GM12878 (cell line): ENCODE measurements at regions not wholly inside any gene's neighbourhood (a gene's known extent, or its start where the extent isn't known, plus 50 kb on each side); places are given as distances from the start of the nearest gene placed in this dataset.

Experiments used
- ATAC-seq: fragments of 200-7000 bp; cut with Tn5 transposase; 3 replicates; pipeline ENCODE4 v1.9.1; 2020; ENCODE audit warnings: mild to moderate bottlenecking, moderate library complexity
- BruUV-seq: library from RNA; stranded (reverse); fragments of 400-500 nt; replicated peaks from 2 replicates; lab custom pipeline; 2021; lab: Mats Ljungman, UMichigan
- CTCF ChIA-PET: fragments of 300-600 bp; sonication (Branson Sonifier 250); formaldehyde crosslinking; extraction: SDS; loops from one replicate; lab custom pipeline; 2021; ENCODE audit warnings: inconsistent platforms; lab: Yijun Ruan, JAX
- POLR2A ChIA-PET: fragments of 350-600 bp; formaldehyde crosslinking; extraction: SDS; loops from one replicate; lab custom pipeline; 2021; ENCODE audit warnings: inconsistent platforms; lab: Charles Lee
- RAD21 ChIA-PET: fragments of 300-600 bp; sonication (Branson Sonifier 250); formaldehyde crosslinking; loops from one replicate; lab custom pipeline; 2023; ENCODE audit warnings: antibody characterized with exemption; ENCODE audit not compliant: unreplicated experiment; lab: Charles Lee
- SMC1A ChIA-PET: fragments of 300-600 bp; sonication (Branson Sonifier 250); formaldehyde crosslinking; loops from one replicate; lab custom pipeline; 2023; ENCODE audit not compliant: unreplicated experiment, uncharacterized antibody; lab: Charles Lee
- DNase-seq: peaks from one replicate; pipeline ENCODE4 v3.0.0-alpha.2; 2011; ENCODE audit warnings: low read depth, low spot score
- FAIRE-seq: peaks from 3 replicates; lab custom pipeline; 2011; peaks lifted over from hg19 to GRCh38; lab: Jason Lieb, UNC
- H2AFZ ChIP-seq: 2 replicates; pipeline ENCODE4 v1.6.0; 2011; ENCODE audit warnings: low read depth, low read length, control low read depth; ENCODE audit not compliant: control insufficient read depth
- H3K27ac ChIP-seq: 2 replicates; pipeline ENCODE4 v1.5.1; 2011; ENCODE audit warnings: control low read depth; ENCODE audit not compliant: control insufficient read depth, insufficient read depth
- H3K27me3 ChIP-seq, 2 experiments: replicated peaks in 1 of 2; 2 replicates each; pipeline versions ENCODE4 v1.6.0 to v1.6.1; 2011; ENCODE audit warnings: low read length in 1 of 2; ENCODE audit not compliant: control insufficient read depth in 2 of 2, insufficient read depth in 2 of 2
- H3K36me3 ChIP-seq, 2 experiments: 2 replicates each; pipeline ENCODE4 v1.5.1; 2011; ENCODE audit warnings: low read length in 1 of 2; ENCODE audit not compliant: control insufficient read depth in 2 of 2, insufficient read depth in 2 of 2
- H3K4me1 ChIP-seq: 2 replicates; pipeline ENCODE4 v1.6.1; 2011; ENCODE audit warnings: mild to moderate bottlenecking, low read length, moderate library complexity, mixed read lengths; ENCODE audit not compliant: control insufficient read depth, insufficient read depth
- H3K4me2 ChIP-seq: 2 replicates; pipeline ENCODE4 v1.6.0; 2011; ENCODE audit warnings: control low read depth; ENCODE audit not compliant: control insufficient read depth, insufficient read depth
- H3K4me3 ChIP-seq: fragments of 200-600 bp; sonication (generic); 2 replicates; pipeline ENCODE4 v1.5.1; 2016
- H3K79me2 ChIP-seq: 2 replicates; pipeline ENCODE4 v1.6.0; 2011; ENCODE audit warnings: low read length; ENCODE audit not compliant: control insufficient read depth, insufficient read depth
- H3K9ac ChIP-seq: 2 replicates; pipeline ENCODE4 v1.8.0; 2011; ENCODE audit warnings: low read length, control low read depth, mixed read lengths; ENCODE audit not compliant: control insufficient read depth, insufficient read depth
- H3K9me3 ChIP-seq: replicated peaks from 3 replicates; pipeline ENCODE4 v1.5.1; 2011; ENCODE audit warnings: mild to moderate bottlenecking, low read length; ENCODE audit not compliant: control insufficient read depth, insufficient read depth
- H4K20me1 ChIP-seq: 2 replicates; pipeline ENCODE4 v1.6.0; 2011; ENCODE audit not compliant: control insufficient read depth, insufficient read depth
- CTCF ChIP-seq, 3 experiments: IDR thresholded peaks in 2 of 3; conservative IDR thresholded peaks in 1 of 3; 2 replicates each; pipeline ENCODE4 v1.5.1; 2011; ENCODE audit warnings: low read depth in 3 of 3, low read length in 3 of 3, mild to moderate bottlenecking in 3 of 3, control low read depth in 2 of 3, moderate library complexity in 2 of 3, inconsistent platforms in 1 of 3, mixed read lengths in 1 of 3; ENCODE audit not compliant: control insufficient read depth in 2 of 3, insufficient read depth in 1 of 3; ENCODE audit errors: extremely low read depth in 1 of 3
- MYC ChIP-seq: IDR thresholded peaks from 2 replicates; pipeline ENCODE4 v1.6.1; 2011; ENCODE audit warnings: mild to moderate bottlenecking, low read length, moderate library complexity, inconsistent platforms; ENCODE audit not compliant: insufficient read depth, insufficient replicate concordance, insufficient read length, severe bottlenecking
- RAD21 ChIP-seq: IDR thresholded peaks from 2 replicates; pipeline ENCODE4 v1.6.1; 2011; ENCODE audit warnings: mild to moderate bottlenecking, low read depth, low read length, moderate library complexity; ENCODE audit not compliant: insufficient read depth
- RUNX3 ChIP-seq: IDR thresholded peaks from 2 replicates; pipeline ENCODE4 v1.6.1; 2012; ENCODE audit warnings: low read length, inconsistent platforms
- SP1 ChIP-seq: IDR thresholded peaks from one replicate; pipeline ENCODE4 v1.6.1; 2011; ENCODE audit warnings: low read depth, low read length
- TARDBP ChIP-seq: IDR thresholded peaks from 2 replicates; pipeline ENCODE4 v1.6.1; 2016; ENCODE audit warnings: borderline replicate concordance
- WGBS: methylation state at CpG from one replicate; pipeline ENCODE4 v1.1.6; 2016; ENCODE audit warnings: low lambda C conversion rate; ENCODE audit not compliant: insufficient replicate concordance, insufficient coverage; ENCODE audit errors: missing lambda C conversion rate; 5-methylcytosine and 5-hydroxymethylcytosine counted together
- in situ Hi-C: fragments of 300-500 bp; cut with MboI; formaldehyde crosslinking; loops from 9 replicates; pipeline ENCODE4 v1.14.3; 2018; ENCODE audit warnings: mixed read lengths
- intact Hi-C: fragments of 100-400 bp; cut with micrococcal nuclease; formaldehyde crosslinking; loops from one replicate; pipeline ENCODE4 v1.14.2; 2022; ENCODE audit not compliant: unreplicated experiment
- TF ChIP-seq, protein P1 (sequence below): fragments of 450-650 bp; IDR thresholded peaks from 2 replicates; pipeline ENCODE4 v1.6.1; 2018; ENCODE audit warnings: borderline replicate concordance, mild to moderate bottlenecking; ENCODE audit not compliant: partially characterized antibody

GRCh38 chr7:65477326-65477725, 103.7 kb downstream of the ZNF92 start:
- TF ChIP-seq RUNX3: no peak
- TF ChIP-seq RAD21: 0 out of 2 replicates have a peak, but pooled peaks have one; percentile 10
- TF ChIP-seq CTCF (IDR thresholded peaks at IDR 0.05 in 2 of 3, conservative IDR thresholded peaks at IDR 0.05 in 1 of 3; ENCODE audit: control insufficient read depth in 2 of 3, extremely low read depth in 1 of 3, insufficient read depth in 1 of 3, low read depth in 3 of 3, low read length in 3 of 3): 0 out of 6 replicates have a peak, but pooled peaks of 1 of the 3 experiments have one; percentile 22
- TF ChIP-seq SP1: no peak
- no peak for TF ChIP-seq TARDBP
- no peak for TF ChIP-seq MYC
- TF ChIP-seq, protein P1, sequence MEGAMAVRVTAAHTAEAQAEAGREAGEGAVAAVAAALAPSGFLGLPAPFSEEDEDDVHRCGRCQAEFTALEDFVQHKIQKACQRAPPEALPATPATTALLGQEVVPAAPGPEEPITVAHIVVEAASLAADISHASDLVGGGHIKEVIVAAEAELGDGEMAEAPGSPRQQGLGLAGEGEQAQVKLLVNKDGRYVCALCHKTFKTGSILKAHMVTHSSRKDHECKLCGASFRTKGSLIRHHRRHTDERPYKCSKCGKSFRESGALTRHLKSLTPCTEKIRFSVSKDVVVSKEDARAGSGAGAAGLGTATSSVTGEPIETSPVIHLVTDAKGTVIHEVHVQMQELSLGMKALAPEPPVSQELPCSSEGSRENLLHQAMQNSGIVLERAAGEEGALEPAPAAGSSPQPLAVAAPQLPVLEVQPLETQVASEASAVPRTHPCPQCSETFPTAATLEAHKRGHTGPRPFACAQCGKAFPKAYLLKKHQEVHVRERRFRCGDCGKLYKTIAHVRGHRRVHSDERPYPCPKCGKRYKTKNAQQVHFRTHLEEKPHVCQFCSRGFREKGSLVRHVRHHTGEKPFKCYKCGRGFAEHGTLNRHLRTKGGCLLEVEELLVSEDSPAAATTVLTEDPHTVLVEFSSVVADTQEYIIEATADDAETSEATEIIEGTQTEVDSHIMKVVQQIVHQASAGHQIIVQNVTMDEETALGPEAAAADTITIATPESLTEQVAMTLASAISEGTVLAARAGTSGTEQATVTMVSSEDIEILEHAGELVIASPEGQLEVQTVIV: no peak
- Histone ChIP-seq H3K4me3 (no peak overlapping the region), H3K36me3 (no peaks in the 10 kb centered on the region), H3K4me2 (no peak overlapping the region), H4K20me1 (no peaks in the 10 kb centered on the region), H2AFZ (no peak overlapping the region), H3K4me1 (peaks cover 7% of the 10 kb centered on the region), H3K27me3 (no peaks in the 10 kb centered on the region), H3K9ac (no peak overlapping the region), H3K27ac (no peak overlapping the region), H3K9me3 (peaks cover 4% of the 10 kb centered on the region; the same call in 2 of the 3 replicates), H3K79me2 (no peaks in the 10 kb centered on the region)
- ChIA-PET RAD21 (no interaction called here), CTCF (no interaction called here), SMC1A (no interaction called here), POLR2A (no interaction called here)
- BruUV-seq: no TSS peak
- DNase-seq (no peak), FAIRE-seq (no peak), ATAC-seq (no peak)
- in situ Hi-C loops (no loop called here), intact Hi-C loops (no loop called here)
- 63% methylated on average over 6 of the region's 6 CpGs for WGBS
